ENCODE measurements at regions not wholly inside any gene's neighbourhood (a gene's known extent, or its start where the extent isn't known, plus 50 kb on each side); places are given as distances from the start of the nearest gene placed in this dataset.

GRCh38 chr9:102087141-102087540 is 348.7 kb upstream of the GRIN3A start:
- H3K27ac ChIP-seq: no peak overlapping the region

GRCh38 chr9:102085548-102085947 is 347.1 kb upstream of the GRIN3A start:
- H3K27ac ChIP-seq: no peak overlapping the region
- TF ChIP-seq ZFX (IDR thresholded peaks at IDR 0.05; ENCODE audit: borderline replicate concordance): no peak
- no peak for TF ChIP-seq CTCF (IDR thresholded peaks at IDR 0.05)

More at GRCh38 chr9:102087141-102087540, 348.7 kb upstream of the GRIN3A start:
- TF ChIP-seq CTCF (IDR thresholded peaks at IDR 0.05): no peak
- no peak for TF ChIP-seq ZFX (IDR thresholded peaks at IDR 0.05; ENCODE audit: borderline replicate concordance)

- TF ChIP-seq CTCF (IDR thresholded peaks at IDR 0.05) (no peak), ZFX (IDR thresholded peaks at IDR 0.05; ENCODE audit: borderline replicate concordance) (no peak)
- no peak overlapping the region for H3K27ac ChIP-seq
Measured at GRCh38 chr9:102072059-102072764, 333.8 kb upstream of the GRIN3A start.

GRCh38 chr9:102069969-102070368 is 331.5 kb upstream of the GRIN3A start:
- TF ChIP-seq ZFX (IDR thresholded peaks at IDR 0.05; ENCODE audit: borderline replicate concordance) (no peak), CTCF (IDR thresholded peaks at IDR 0.05) (no peak)
- no peak overlapping the region for H3K27ac ChIP-seq

GRCh38 chr9:102054811-102055210 is 316.4 kb upstream of the GRIN3A start:
- TF ChIP-seq ZFX (IDR thresholded peaks at IDR 0.05; ENCODE audit: borderline replicate concordance) (no peak), CTCF (IDR thresholded peaks at IDR 0.05) (no peak)
- H3K27ac ChIP-seq: no peak overlapping the region

- no peak overlapping the region for H3K27ac ChIP-seq
- TF ChIP-seq CTCF (IDR thresholded peaks at IDR 0.05) (no peak), ZFX (IDR thresholded peaks at IDR 0.05; ENCODE audit: borderline replicate concordance) (no peak)
Measured at GRCh38 chr9:102049586-102050246, 311.3 kb upstream of the GRIN3A start.

- H3K27ac ChIP-seq: no peak overlapping the region
- TF ChIP-seq ZFX (IDR thresholded peaks at IDR 0.05; ENCODE audit: borderline replicate concordance) (no peak), CTCF (IDR thresholded peaks at IDR 0.05) (no peak)
Measured at GRCh38 chr9:102047549-102047948, 309.1 kb upstream of the GRIN3A start.
